ENCODE measurements at regions not wholly inside any gene's neighbourhood (a gene's known extent, or its start where the extent isn't known, plus 50 kb on each side); places are given as distances from the start of the nearest gene placed in this dataset.

DNA sequence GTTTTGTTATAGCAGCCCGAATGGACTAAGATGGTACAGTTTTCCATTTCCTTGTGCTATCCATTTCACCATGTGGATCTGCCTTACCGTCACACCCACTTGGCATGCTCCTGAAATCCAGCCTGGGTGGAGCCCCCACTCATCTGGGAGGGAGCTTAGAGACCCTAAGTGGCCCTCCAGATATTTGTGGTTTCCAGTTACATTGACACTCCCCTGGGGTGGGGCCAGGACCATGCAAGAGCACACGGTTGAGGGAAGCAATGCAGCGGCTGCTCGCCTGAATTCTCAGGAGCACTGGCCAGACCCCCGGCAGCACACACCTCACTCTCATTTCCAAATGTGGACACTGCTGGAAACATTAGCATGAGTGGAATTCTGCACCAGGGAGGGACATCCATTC is 231.1 kb downstream of the UTP18 start:
- Histone ChIP-seq H3K36me3 (ENCODE audit: control insufficient read depth, insufficient read depth, low read length) (no peaks in the 10 kb centered on the region), H3K9me3 (replicated peaks; ENCODE audit: control insufficient read depth, insufficient read depth, low read depth, low read length) (no peaks in the 10 kb centered on the region), H3K4me3 (no peak overlapping the region), H3K27ac (ENCODE audit: extremely low read depth, low read depth, low read length) (no peak overlapping the region), H3K9ac (ENCODE audit: insufficient read depth in 1 of 2, low read depth in 2 of 2, low read length in 2 of 2) (no peak overlapping the region), H2AFZ (ENCODE audit: low read depth, low read length) (no peak overlapping the region), H3K4me1 (replicated peaks in 1 of 2; ENCODE audit: control insufficient read depth in 2 of 2, insufficient read depth in 2 of 2, low read length in 2 of 2) (no peaks in the 10 kb centered on the region), H3K27me3 (ENCODE audit: control insufficient read depth in 2 of 2, insufficient read depth in 2 of 2, low read length in 2 of 2) (peaks cover 2 to 4% of the 10 kb centered on the region in 2 experiments; a peak in 1 of 5 replicates), H3K4me2 (ENCODE audit: insufficient read depth, low read length) (no peak overlapping the region), H3K79me2 (ENCODE audit: control insufficient read depth, insufficient read depth, low read length) (no peaks in the 10 kb centered on the region), H4K20me1 (replicated peaks; ENCODE audit: control insufficient read depth, insufficient read depth, low read length) (no peaks in the 10 kb centered on the region), H3K9me1 (ENCODE audit: control insufficient read depth, insufficient read depth, low read length) (no peaks in the 10 kb centered on the region)
- ChIA-PET CTCF (ENCODE audit: low intra/inter-chr PET ratio) (no interaction called here), POLR2A (no interaction called here)
- WGBS (ENCODE audit: insufficient coverage, low coverage, missing lambda C conversion rate) = 0% methylated on average over 6 of the region's 6 CpGs
- DNase-seq (ENCODE audit: extremely low read depth in 1 of 4, low spot score in 3 of 4) (no peak), FAIRE-seq (no peak), ATAC-seq (no peak)
- in situ Hi-C loops (cut with MboI) (no loop called here), intact Hi-C loops (cut with micrococcal nuclease) (no loop called here)
- TF ChIP-seq YY1 (IDR thresholded peaks at IDR 0.05; ENCODE audit: borderline replicate concordance in 1 of 3, control insufficient read depth in 1 of 3, extremely low read depth in 1 of 3, insufficient read depth in 3 of 3, insufficient read length in 1 of 3, insufficient replicate concordance in 2 of 3, low read depth in 1 of 3, low read length in 2 of 3) (no peak), PRDM10 (IDR thresholded peaks at IDR 0.05; ENCODE audit: partially characterized antibody) (no peak), SP2 (IDR thresholded peaks at IDR 0.05; ENCODE audit: extremely low read depth, low read depth, low read length, poor library complexity, severe bottlenecking) (no peak), CEBPB (tag; IDR thresholded peaks at IDR 0.05) (no peak), XRCC3 (IDR thresholded peaks at IDR 0.05) (no peak), RB1 (IDR thresholded peaks at IDR 0.05; ENCODE audit: low read depth) (no peak)
- TF ChIP-seq, protein P1, sequence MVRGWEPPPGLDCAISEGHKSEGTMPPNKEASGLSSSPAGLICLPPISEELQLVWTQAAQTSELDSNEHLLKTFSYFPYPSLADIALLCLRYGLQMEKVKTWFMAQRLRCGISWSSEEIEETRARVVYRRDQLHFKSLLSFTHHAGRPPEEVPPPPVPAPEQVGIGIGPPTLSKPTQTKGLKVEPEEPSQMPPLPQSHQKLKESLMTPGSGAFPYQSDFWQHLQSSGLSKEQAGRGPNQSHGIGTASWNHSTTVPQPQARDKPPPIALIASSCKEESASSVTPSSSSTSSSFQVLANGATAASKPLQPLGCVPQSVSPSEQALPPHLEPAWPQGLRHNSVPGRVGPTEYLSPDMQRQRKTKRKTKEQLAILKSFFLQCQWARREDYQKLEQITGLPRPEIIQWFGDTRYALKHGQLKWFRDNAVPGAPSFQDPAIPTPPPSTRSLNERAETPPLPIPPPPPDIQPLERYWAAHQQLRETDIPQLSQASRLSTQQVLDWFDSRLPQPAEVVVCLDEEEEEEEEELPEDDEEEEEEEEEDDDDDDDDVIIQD (CRISPR knock-in tag; IDR thresholded peaks at IDR 0.05) = no peak
- no TSS peak for BruUV-seq (replicated peaks)
